Smooth muscle cell (in vitro differentiated cells): ENCODE measurements at regions not wholly inside any gene's neighbourhood (a gene's known extent, or its start where the extent isn't known, plus 50 kb on each side); places are given as distances from the start of the nearest gene placed in this dataset.

Source experiments
- DNase-seq: peaks from one replicate; lab custom pipeline; 2025; ENCODE audit not compliant: unreplicated experiment; lab: John Stamatoyannopoulos, UW
- H2AFZ ChIP-seq: fragments of 200-600 bp; sonication (generic); 2 replicates; pipeline ENCODE4 v1.6.0; 2016; ENCODE audit warnings: antibody characterized with exemption, low read depth, mild to moderate bottlenecking
- H3F3A ChIP-seq: fragments of 200-600 bp; sonication (generic); 2 replicates; pipeline ENCODE4 v1.6.0; 2017; ENCODE audit warnings: antibody characterized with exemption, low read depth
- H3K27ac ChIP-seq: fragments of 200-600 bp; sonication (generic); 2 replicates; pipeline ENCODE4 v1.5.1; 2016; ENCODE audit warnings: low read depth, mild to moderate bottlenecking
- H3K27me3 ChIP-seq: fragments of 200-600 bp; sonication (generic); 2 replicates; pipeline ENCODE4 v1.6.1; 2016; ENCODE audit warnings: low read depth, mild to moderate bottlenecking
- H3K36me3 ChIP-seq: fragments of 200-600 bp; sonication (generic); 2 replicates; pipeline ENCODE4 v1.5.1; 2016; ENCODE audit warnings: low read depth
- H3K4me1 ChIP-seq: fragments of 200-600 bp; sonication (generic); 2 replicates; pipeline ENCODE4 v1.5.1; 2016; ENCODE audit warnings: low read depth
- H3K4me2 ChIP-seq: fragments of 200-600 bp; sonication (generic); 2 replicates; pipeline ENCODE4 v1.6.0; 2016; ENCODE audit warnings: mild to moderate bottlenecking
- H3K4me3 ChIP-seq: fragments of 200-600 bp; sonication (generic); 2 replicates; pipeline ENCODE4 v1.5.1; 2016; ENCODE audit warnings: mild to moderate bottlenecking
- H3K79me2 ChIP-seq: fragments of 200-600 bp; sonication (generic); 2 replicates; pipeline ENCODE4 v1.6.0; 2016; ENCODE audit warnings: low read depth, mild to moderate bottlenecking
- H3K9ac ChIP-seq: fragments of 200-600 bp; sonication (generic); 2 replicates; pipeline ENCODE4 v1.6.0; 2016; ENCODE audit warnings: low read depth
- H3K9me3 ChIP-seq: fragments of 200-600 bp; sonication (generic); replicated peaks from 2 replicates; pipeline ENCODE4 v1.5.1; 2016; ENCODE audit warnings: low read depth
- H4K20me1 ChIP-seq: fragments of 200-600 bp; sonication (generic); 2 replicates; pipeline ENCODE4 v1.6.0; 2016; ENCODE audit warnings: low read depth
- WGBS: methylation state at CpG from one replicate; pipeline ENCODE4 v1.1.7; 2016; ENCODE audit warnings: low lambda C conversion rate; 5-methylcytosine and 5-hydroxymethylcytosine counted together
- TF ChIP-seq, protein P1 (sequence below): fragments of 200-600 bp; sonication (generic); IDR thresholded peaks from 2 replicates; pipeline ENCODE4 v1.5.1; 2017; ENCODE audit warnings: borderline replicate concordance, mild to moderate bottlenecking, antibody characterized with exemption; ENCODE audit not compliant: insufficient read depth, poor library complexity, severe bottlenecking

DNA sequence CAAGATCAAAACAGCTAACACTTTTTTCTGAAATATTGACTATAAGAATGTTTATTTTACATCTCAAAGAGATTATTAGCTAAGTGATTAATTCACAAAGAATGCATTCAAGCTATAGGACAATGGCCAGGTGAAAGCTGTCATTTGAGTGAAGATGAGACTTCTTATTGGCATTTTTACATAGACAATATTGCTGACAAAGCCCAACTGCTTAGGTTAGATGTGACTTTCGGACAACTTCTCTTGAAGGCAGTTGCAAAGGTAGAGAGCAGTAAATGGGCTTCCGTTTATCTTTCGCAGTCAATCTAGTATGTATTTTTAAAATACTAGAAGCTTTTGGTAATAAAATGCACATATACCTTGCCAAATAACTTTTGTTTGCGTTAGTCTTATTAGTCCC, 1041.3 kb downstream of the AMY1C start:
- Histone ChIP-seq H2AFZ (no peak overlapping the region), H3F3A (no peaks in the 10 kb centered on the region), H3K4me2 (no peak overlapping the region), H3K79me2 (no peaks in the 10 kb centered on the region), H3K4me3 (no peak overlapping the region), H3K4me1 (no peaks in the 10 kb centered on the region), H3K9me3 (no peaks in the 10 kb centered on the region), H3K27me3 (no peaks in the 10 kb centered on the region), H3K9ac (no peak overlapping the region), H3K36me3 (no peaks in the 10 kb centered on the region), H4K20me1 (no peaks in the 10 kb centered on the region), H3K27ac (no peak overlapping the region)
- no peak for DNase-seq
- TF ChIP-seq, protein P1, sequence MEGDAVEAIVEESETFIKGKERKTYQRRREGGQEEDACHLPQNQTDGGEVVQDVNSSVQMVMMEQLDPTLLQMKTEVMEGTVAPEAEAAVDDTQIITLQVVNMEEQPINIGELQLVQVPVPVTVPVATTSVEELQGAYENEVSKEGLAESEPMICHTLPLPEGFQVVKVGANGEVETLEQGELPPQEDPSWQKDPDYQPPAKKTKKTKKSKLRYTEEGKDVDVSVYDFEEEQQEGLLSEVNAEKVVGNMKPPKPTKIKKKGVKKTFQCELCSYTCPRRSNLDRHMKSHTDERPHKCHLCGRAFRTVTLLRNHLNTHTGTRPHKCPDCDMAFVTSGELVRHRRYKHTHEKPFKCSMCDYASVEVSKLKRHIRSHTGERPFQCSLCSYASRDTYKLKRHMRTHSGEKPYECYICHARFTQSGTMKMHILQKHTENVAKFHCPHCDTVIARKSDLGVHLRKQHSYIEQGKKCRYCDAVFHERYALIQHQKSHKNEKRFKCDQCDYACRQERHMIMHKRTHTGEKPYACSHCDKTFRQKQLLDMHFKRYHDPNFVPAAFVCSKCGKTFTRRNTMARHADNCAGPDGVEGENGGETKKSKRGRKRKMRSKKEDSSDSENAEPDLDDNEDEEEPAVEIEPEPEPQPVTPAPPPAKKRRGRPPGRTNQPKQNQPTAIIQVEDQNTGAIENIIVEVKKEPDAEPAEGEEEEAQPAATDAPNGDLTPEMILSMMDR, result no peak
- 96% methylated on average over 4 of the region's 4 CpGs for WGBS

DNA sequence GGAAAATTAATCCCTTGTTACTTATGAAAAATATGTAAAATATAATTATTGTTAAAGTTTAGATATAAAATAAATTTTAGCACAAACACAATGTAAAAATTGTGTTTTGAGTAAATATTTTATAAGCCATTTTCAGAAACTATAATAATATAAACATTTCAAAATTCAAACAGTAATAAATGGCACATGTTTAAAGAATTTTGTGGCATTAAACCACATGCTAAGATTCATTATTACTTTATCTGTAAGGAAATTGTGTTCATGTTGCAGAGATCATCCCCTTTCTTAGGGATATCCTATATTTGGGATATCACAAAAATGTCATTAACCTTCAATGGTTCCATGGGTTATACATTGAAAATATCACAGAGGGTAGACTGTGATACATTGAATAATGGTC, 1044.3 kb downstream of the AMY1C start:
- no peaks in the 10 kb centered on the region for H3K79me2 ChIP-seq
- no peaks in the 10 kb centered on the region for H3K36me3 ChIP-seq
- H3F3A ChIP-seq, result no peaks in the 10 kb centered on the region
- TF ChIP-seq, protein P1, result no peak
- H3K9me3 ChIP-seq, result no peaks in the 10 kb centered on the region
- H2AFZ ChIP-seq, result no peak overlapping the region
- no peak overlapping the region for H3K4me3 ChIP-seq
- DNase-seq, result no peak
- no peaks in the 10 kb centered on the region for H3K27me3 ChIP-seq
- H3K9ac ChIP-seq, result no peak overlapping the region
- H3K27ac ChIP-seq, result no peak overlapping the region
- no peak overlapping the region for H3K4me2 ChIP-seq
- H4K20me1 ChIP-seq, result no peaks in the 10 kb centered on the region
- no peaks in the 10 kb centered on the region for H3K4me1 ChIP-seq

DNA sequence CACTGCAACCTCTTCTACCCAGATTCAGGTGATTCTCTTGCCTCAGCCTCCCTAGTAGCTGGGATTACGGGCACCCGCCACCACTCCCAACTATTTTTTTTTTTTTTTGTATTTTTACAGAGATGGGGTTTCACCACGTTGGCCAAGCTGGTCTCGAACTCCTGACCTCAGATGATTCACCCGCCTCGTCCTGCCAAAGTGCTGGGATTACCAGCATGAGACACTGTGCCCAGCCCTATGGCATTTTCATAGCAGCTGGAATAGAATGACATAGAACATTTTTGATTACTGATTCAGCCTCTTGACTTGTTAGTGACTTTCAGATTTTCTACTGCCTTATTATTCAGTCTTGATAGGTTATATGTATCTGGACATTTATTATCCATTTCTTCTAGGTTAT, 1046.2 kb downstream of the AMY1C start:
- H3K9me3 ChIP-seq, result no peaks in the 10 kb centered on the region
- WGBS, result 85% methylated on average over 6 of the region's 6 CpGs

DNA sequence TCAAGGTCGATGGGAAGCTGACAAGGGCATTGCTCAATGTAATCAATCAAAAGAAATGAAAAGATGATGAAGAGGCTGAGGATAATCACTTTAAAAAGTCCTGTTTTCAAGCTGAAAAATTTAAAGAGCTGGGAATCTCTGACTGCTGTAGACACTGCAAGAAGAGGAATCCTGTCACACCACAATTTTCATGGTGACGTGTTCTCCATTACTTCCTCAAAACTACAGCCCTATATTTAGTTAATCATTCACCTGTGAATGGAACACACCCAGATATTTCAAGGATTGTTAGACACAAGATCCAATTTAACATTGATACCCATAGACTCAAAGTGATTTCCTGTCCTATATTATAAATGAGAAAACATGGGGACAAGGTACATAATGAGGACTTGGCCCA, 1048.3 kb downstream of the AMY1C start:
- Histone ChIP-seq H3K4me2 (no peak overlapping the region), H3K9me3 (no peaks in the 10 kb centered on the region), H3K79me2 (no peaks in the 10 kb centered on the region), H3F3A (no peaks in the 10 kb centered on the region), H3K4me1 (no peaks in the 10 kb centered on the region), H3K4me3 (no peak overlapping the region), H3K27ac (no peak overlapping the region), H3K36me3 (no peaks in the 10 kb centered on the region), H2AFZ (no peak overlapping the region), H3K9ac (no peak overlapping the region), H3K27me3 (no peaks in the 10 kb centered on the region), H4K20me1 (no peaks in the 10 kb centered on the region)
- 94% methylated on average over 2 of the region's 2 CpGs for WGBS
- TF ChIP-seq, protein P1, result no peak
- DNase-seq, result no peak

More for the DNA sequence above, 1046.2 kb downstream of the AMY1C start:
- Histone ChIP-seq H3K9ac (no peak overlapping the region), H3K27ac (no peak overlapping the region), H3K27me3 (no peaks in the 10 kb centered on the region), H3K4me2 (no peak overlapping the region), H2AFZ (no peak overlapping the region), H3K79me2 (no peaks in the 10 kb centered on the region), H3K4me1 (no peaks in the 10 kb centered on the region), H3K4me3 (no peak overlapping the region), H3F3A (no peaks in the 10 kb centered on the region), H3K36me3 (no peaks in the 10 kb centered on the region), H4K20me1 (no peaks in the 10 kb centered on the region)
- no peak for DNase-seq
- TF ChIP-seq, protein P1, result no peak
